ENCODE measurements at regions not wholly inside any gene's neighbourhood (a gene's known extent, or its start where the extent isn't known, plus 50 kb on each side); places are given as distances from the start of the nearest gene placed in this dataset.

DNA sequence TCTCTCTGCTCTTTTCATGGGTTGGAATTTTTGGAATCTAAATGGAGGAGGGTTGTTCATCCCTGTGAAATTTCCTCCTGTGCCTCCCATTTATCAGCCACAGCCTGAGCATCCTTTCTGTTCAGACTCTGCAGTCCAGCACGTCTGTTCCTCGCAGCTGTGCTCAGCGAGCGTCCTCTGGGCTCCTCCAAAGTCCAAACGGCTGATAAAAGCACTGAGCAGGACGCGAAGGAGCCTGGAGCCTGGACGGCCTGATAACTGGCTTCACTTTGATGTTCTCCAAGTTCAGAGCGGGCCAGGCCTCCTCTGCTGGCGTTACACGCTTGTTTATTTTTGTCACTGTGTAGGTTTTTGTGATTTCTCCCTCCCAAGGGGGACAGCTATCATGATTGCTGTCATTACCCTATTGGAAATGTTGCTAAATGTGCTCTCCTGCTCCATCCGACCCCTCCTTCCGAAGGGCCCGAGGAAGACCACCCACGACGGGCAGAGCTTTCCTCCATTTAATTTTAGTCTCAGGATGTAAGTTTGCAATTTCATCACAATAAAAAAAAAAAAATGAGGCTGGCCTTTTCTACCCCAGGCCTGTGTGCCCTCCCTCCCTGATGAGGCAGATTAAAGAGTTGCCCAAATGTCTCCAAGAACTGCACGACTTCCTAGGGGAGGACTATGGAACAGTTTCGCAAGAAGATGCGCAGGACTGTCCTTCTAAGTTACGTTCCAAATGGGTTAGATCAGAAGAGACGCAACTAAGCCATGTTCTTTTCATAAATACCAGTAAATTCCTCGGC lies 290.5 kb upstream of the FOXF1 start:
- no peak for DNase-seq (ENCODE audit: low spot score)

GRCh38 chr16:86220561-86220960 lies 289.8 kb upstream of the FOXF1 start:
- H3K27ac ChIP-seq: no peak overlapping the region
- CTCF ChIA-PET: no interaction called here
- DNase-seq (ENCODE audit: low spot score): no peak

More for the DNA sequence above, 290.5 kb upstream of the FOXF1 start:
- CTCF ChIA-PET: no interaction called here
- H3K27ac ChIP-seq: no peak overlapping the region
- TF ChIP-seq, protein P1, sequence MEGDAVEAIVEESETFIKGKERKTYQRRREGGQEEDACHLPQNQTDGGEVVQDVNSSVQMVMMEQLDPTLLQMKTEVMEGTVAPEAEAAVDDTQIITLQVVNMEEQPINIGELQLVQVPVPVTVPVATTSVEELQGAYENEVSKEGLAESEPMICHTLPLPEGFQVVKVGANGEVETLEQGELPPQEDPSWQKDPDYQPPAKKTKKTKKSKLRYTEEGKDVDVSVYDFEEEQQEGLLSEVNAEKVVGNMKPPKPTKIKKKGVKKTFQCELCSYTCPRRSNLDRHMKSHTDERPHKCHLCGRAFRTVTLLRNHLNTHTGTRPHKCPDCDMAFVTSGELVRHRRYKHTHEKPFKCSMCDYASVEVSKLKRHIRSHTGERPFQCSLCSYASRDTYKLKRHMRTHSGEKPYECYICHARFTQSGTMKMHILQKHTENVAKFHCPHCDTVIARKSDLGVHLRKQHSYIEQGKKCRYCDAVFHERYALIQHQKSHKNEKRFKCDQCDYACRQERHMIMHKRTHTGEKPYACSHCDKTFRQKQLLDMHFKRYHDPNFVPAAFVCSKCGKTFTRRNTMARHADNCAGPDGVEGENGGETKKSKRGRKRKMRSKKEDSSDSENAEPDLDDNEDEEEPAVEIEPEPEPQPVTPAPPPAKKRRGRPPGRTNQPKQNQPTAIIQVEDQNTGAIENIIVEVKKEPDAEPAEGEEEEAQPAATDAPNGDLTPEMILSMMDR (conservative IDR thresholded peaks at IDR 0.05; ENCODE audit: low read depth): no peak
- POLR2A ChIA-PET (ENCODE audit: low non-redundant PET): no interaction called here

GRCh38 chr16:86221085-86221484 lies 289.2 kb upstream of the FOXF1 start:
- no peak for DNase-seq (ENCODE audit: low spot score)
- TF ChIP-seq, protein P1 (conservative IDR thresholded peaks at IDR 0.05; ENCODE audit: low read depth): no peak
- CTCF ChIA-PET: no interaction called here
- H3K27ac ChIP-seq: no peak overlapping the region
- POLR2A ChIA-PET (ENCODE audit: low non-redundant PET): no interaction called here

More at GRCh38 chr16:86220561-86220960, 289.8 kb upstream of the FOXF1 start:
- TF ChIP-seq, protein P1 (conservative IDR thresholded peaks at IDR 0.05; ENCODE audit: low read depth): no peak
- POLR2A ChIA-PET (ENCODE audit: low non-redundant PET): no interaction called here

GRCh38 chr16:86222547-86222946 lies 287.8 kb upstream of the FOXF1 start:
- TF ChIP-seq, protein P1 (conservative IDR thresholded peaks at IDR 0.05; ENCODE audit: low read depth): no peak
- CTCF ChIA-PET: interaction anchor here (0.6 kb wide), 1 partner anchor 35 kb away, joined by 4 read pairs; no protein-coding TSS in a partner anchor
- H3K27ac ChIP-seq: no peak overlapping the region
- no peak for DNase-seq (ENCODE audit: low spot score)
- POLR2A ChIA-PET (ENCODE audit: low non-redundant PET): no interaction called here

DNA sequence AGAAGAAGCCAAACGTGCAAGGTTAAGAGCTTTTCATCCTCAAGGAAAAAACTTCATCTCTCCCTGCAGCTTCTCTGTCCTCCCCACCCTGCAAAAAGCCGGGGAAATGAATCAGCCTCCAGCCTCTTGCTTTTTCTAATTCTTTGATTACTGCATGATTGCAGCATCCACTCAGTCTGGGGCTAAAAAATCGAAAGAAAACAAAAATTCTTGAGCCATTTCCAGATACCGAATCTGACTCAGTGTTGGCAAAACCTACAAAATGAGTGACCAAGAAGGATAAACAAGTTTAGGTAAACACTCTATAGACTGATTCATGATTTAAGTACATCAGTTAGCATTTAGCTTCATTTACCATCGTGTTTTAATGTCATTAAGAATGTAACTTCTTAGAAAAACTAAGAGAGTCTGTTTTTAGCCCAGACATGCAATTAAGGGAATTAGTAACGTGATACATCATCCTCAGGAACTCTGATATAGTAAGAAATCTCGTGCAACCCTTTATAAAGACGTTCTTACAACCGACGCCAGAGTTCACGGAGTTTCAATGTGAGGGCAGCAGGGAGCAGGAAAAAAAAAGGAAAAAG lies 287.3 kb upstream of the FOXF1 start:
- ChIA-PET CTCF (interaction anchor here (0.6 kb wide), 1 partner anchor 36 kb away, joined by 4 read pairs; no protein-coding TSS in a partner anchor), POLR2A (ENCODE audit: low non-redundant PET) (no interaction called here)
- TF ChIP-seq, protein P1 (conservative IDR thresholded peaks at IDR 0.05; ENCODE audit: low read depth): no peak
- no peak overlapping the region for H3K27ac ChIP-seq
- peak; percentile 15 for DNase-seq (ENCODE audit: low spot score)

DNA sequence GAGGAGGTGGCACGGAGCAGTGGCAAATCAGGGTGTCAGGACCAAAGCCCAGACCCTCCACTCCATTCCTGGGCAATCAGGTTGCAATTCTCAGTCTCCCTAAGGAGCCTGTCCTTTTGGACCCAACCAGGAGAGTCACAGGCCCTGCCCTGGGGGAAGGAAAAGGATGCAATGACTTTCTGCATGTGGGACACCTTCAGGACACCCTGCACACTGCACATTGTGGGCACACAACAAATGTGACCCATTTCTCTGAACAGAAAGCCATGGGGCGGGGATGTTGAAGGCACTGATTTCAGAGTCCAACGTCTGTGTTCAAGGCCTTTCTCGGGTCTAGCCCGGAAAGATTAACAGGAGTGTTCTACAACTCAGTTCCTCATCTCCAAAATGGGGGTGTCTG lies 286.2 kb upstream of the FOXF1 start:
- DNase-seq (ENCODE audit: low spot score): no peak
- TF ChIP-seq, protein P1 (conservative IDR thresholded peaks at IDR 0.05; ENCODE audit: low read depth): no peak
- ChIA-PET CTCF (no interaction called here), POLR2A (ENCODE audit: low non-redundant PET) (no interaction called here)
- H3K27ac ChIP-seq: no peak overlapping the region
